HepG2 (cell line): ENCODE measurements at regions not wholly inside any gene's neighbourhood (a gene's known extent, or its start where the extent isn't known, plus 50 kb on each side); places are given as distances from the start of the nearest gene placed in this dataset.

ENCODE experiments used
- ATAC-seq: fragments of 200-7000 bp; cut with Tn5 transposase; 3 replicates; pipeline ENCODE4 v1.9.1; 2020; ENCODE audit warnings: mild to moderate bottlenecking, moderate library complexity
- BruUV-seq: library from RNA; stranded (reverse); fragments of 400-500 nt; replicated peaks from 2 replicates; lab custom pipeline; 2021; lab: Mats Ljungman, UMichigan
- CTCF ChIA-PET: fragments of 300-600 bp; formaldehyde crosslinking; extraction: SDS; loops from one replicate; lab custom pipeline; 2021; ENCODE audit warnings: low total read pairs, inconsistent platforms, low intra/inter-chr PET ratio; lab: Yijun Ruan, JAX
- POLR2A ChIA-PET: fragments of 350-600 bp; sonication (Branson Sonifier 250); formaldehyde crosslinking; loops from one replicate; lab custom pipeline; 2020; ENCODE audit warnings: antibody characterized with exemption, inconsistent platforms; lab: Yijun Ruan, JAX
- DNase-seq: peaks from one replicate; pipeline ENCODE4 v3.0.0-alpha.2; 2015; ENCODE audit warnings: low spot score
- FAIRE-seq: peaks from 3 replicates; lab custom pipeline; 2011; peaks lifted over from hg19 to GRCh38; lab: Jason Lieb, UNC
- H2AFZ ChIP-seq: one replicate; pipeline ENCODE4 v1.6.1; 2011; ENCODE audit warnings: low read length, inconsistent platforms
- H3K27ac ChIP-seq: fragments of 300-600 bp; 3 replicates; pipeline ENCODE4 v1.8.0; 2011; ENCODE audit warnings: mixed run types, mild to moderate bottlenecking, mixed read lengths, low read length, inconsistent platforms; ENCODE audit not compliant: insufficient read depth; ENCODE audit errors: extremely low read length
- H3K27me3 ChIP-seq, 2 experiments: fragments of 200-600 bp in 1 of 2; 2 replicates in 1 of 2; 3 replicates in 1 of 2; pipeline versions ENCODE4 v1.6.0 to v1.8.0; 2011; ENCODE audit warnings: low read length in 2 of 2, mild to moderate bottlenecking in 2 of 2, moderate library complexity in 2 of 2, inconsistent platforms in 1 of 2; ENCODE audit not compliant: insufficient read depth in 2 of 2, control insufficient read depth in 1 of 2
- H3K36me3 ChIP-seq, 2 experiments: fragments of 200-600 bp in 1 of 2; replicated peaks in 1 of 2; 2 replicates in 1 of 2; 3 replicates in 1 of 2; pipeline versions ENCODE4 v1.5.1 to v1.8.0; 2011; ENCODE audit warnings: low read length in 2 of 2, inconsistent platforms in 1 of 2; ENCODE audit not compliant: insufficient read depth in 2 of 2, control insufficient read depth in 1 of 2
- H3K4me1 ChIP-seq: 2 replicates; pipeline ENCODE4 v1.5.1; 2012; ENCODE audit warnings: low read length, inconsistent platforms; ENCODE audit not compliant: insufficient read depth
- H3K4me2 ChIP-seq: 2 replicates; pipeline ENCODE4 v1.6.0; 2011; ENCODE audit warnings: low read depth, low read length, inconsistent platforms
- H3K4me3 ChIP-seq, 3 experiments: fragments of 200-600 bp in 1 of 3; sonication (generic), shearing (Covaris generic) in 1 of 3; replicated peaks in 1 of 3; 2 replicates each; pipeline ENCODE4 v1.5.1; 2011 to 2016; ENCODE audit warnings: low read length in 3 of 3, inconsistent platforms in 2 of 3, low read depth in 2 of 3, mild to moderate bottlenecking in 2 of 3, control low read depth in 1 of 3, mixed read lengths in 1 of 3; ENCODE audit not compliant: insufficient read depth in 1 of 3
- H3K79me2 ChIP-seq: one replicate; pipeline ENCODE4 v1.6.1; 2011; ENCODE audit warnings: low read length, inconsistent platforms; ENCODE audit not compliant: insufficient read depth
- H3K9ac ChIP-seq: 2 replicates; pipeline ENCODE4 v1.6.0; 2011; ENCODE audit warnings: mild to moderate bottlenecking, low read depth, low read length, inconsistent platforms; ENCODE audit not compliant: insufficient read depth
- H3K9me3 ChIP-seq: 2 replicates; pipeline ENCODE4 v1.5.1; 2012; ENCODE audit warnings: mild to moderate bottlenecking, low read length
- H4K20me1 ChIP-seq: 2 replicates; pipeline ENCODE4 v1.6.0; 2011; ENCODE audit warnings: inconsistent platforms, mild to moderate bottlenecking, low read length, moderate library complexity; ENCODE audit not compliant: insufficient read depth
- HDAC2 ChIP-seq: sonication (generic); formaldehyde crosslinking; IDR thresholded peaks from 2 replicates; pipeline ENCODE4 v1.4.0; 2020; ENCODE audit warnings: missing genetic modification reagents
- IRF1 ChIP-seq: sonication (generic); formaldehyde crosslinking; IDR thresholded peaks from 2 replicates; pipeline ENCODE4 v1.4.0; 2020; ENCODE audit warnings: low read depth, mild to moderate bottlenecking, missing genetic modification reagents
- JUN ChIP-seq: sonication (generic); formaldehyde crosslinking; IDR thresholded peaks from 2 replicates; pipeline ENCODE4 v1.4.0; 2020; ENCODE audit warnings: mild to moderate bottlenecking, missing genetic modification reagents
- PLRG1 ChIP-seq: fragments of 450-650 bp; conservative IDR thresholded peaks from 2 replicates; pipeline ENCODE4 v1.6.1; 2016
- RCOR2 ChIP-seq: IDR thresholded peaks from 2 replicates; pipeline ENCODE4 v1.6.1; 2016; ENCODE audit warnings: missing biosample characterization, missing genetic modification reagents
- RFXANK ChIP-seq: IDR thresholded peaks from 2 replicates; pipeline ENCODE4 v1.6.1; 2016
- SMARCC2 ChIP-seq: fragments of 450-650 bp; IDR thresholded peaks from 2 replicates; pipeline ENCODE4 v1.6.1; 2017; ENCODE audit warnings: antibody characterized with exemption, mild to moderate bottlenecking
- SMYD3 ChIP-seq: sonication (generic); formaldehyde crosslinking; IDR thresholded peaks from 2 replicates; pipeline ENCODE4 v1.8.1; 2023; ENCODE audit warnings: mild to moderate bottlenecking, missing genetic modification reagents
- THAP7 ChIP-seq: sonication (generic); formaldehyde crosslinking; IDR thresholded peaks from 2 replicates; pipeline ENCODE4 v1.8.1; 2023; ENCODE audit warnings: mild to moderate bottlenecking, missing genetic modification reagents
- U2AF1 ChIP-seq: fragments of 200-400 bp; formaldehyde crosslinking; optimal IDR thresholded peaks from 2 replicates; pipeline ENCODE3; 2017; ENCODE audit warnings: mild to moderate bottlenecking, low read depth, low read length
- XRCC5 ChIP-seq: fragments of 200-400 bp; formaldehyde crosslinking; optimal IDR thresholded peaks from 2 replicates; pipeline ENCODE3; 2017; ENCODE audit warnings: mild to moderate bottlenecking, low read length
- ZFP36 ChIP-seq: fragments of 150-350 bp; IDR thresholded peaks from 2 replicates; pipeline ENCODE4 v1.6.1; 2018; ENCODE audit warnings: borderline replicate concordance, low read length, low read depth; ENCODE audit not compliant: partially characterized antibody
- ZNF275 ChIP-seq: sonication (generic); formaldehyde crosslinking; IDR thresholded peaks from 2 replicates; pipeline ENCODE4 v1.8.0; 2022; ENCODE audit warnings: missing genetic modification reagents, mild to moderate bottlenecking, inconsistent platforms, borderline replicate concordance
- ZNF296 ChIP-seq: sonication (generic); formaldehyde crosslinking; conservative IDR thresholded peaks from 2 replicates; pipeline ENCODE4 v1.5.0; 2020; ENCODE audit warnings: mild to moderate bottlenecking, missing genetic modification reagents
- ZNF33A ChIP-seq: sonication (generic); formaldehyde crosslinking; IDR thresholded peaks from 2 replicates; pipeline ENCODE4 v1.5.1; 2020; ENCODE audit warnings: missing genetic modification reagents, mild to moderate bottlenecking, moderate library complexity, borderline replicate concordance
- ZNF652 ChIP-seq: IDR thresholded peaks from 2 replicates; pipeline ENCODE4 v1.6.1; 2016; ENCODE audit warnings: low read depth, borderline replicate concordance
- ZNF720 ChIP-seq: sonication (generic); formaldehyde crosslinking; IDR thresholded peaks from 2 replicates; pipeline ENCODE4 v1.4.0; 2020; ENCODE audit warnings: missing genetic modification reagents
- ZNF772 ChIP-seq: sonication (generic); formaldehyde crosslinking; IDR thresholded peaks from 2 replicates; pipeline ENCODE4 v1.5.0; 2020; ENCODE audit warnings: mild to moderate bottlenecking, missing genetic modification reagents
- ZNF850 ChIP-seq: sonication (generic); formaldehyde crosslinking; conservative IDR thresholded peaks from 2 replicates; pipeline ENCODE4 v1.9.0; 2021; ENCODE audit warnings: mild to moderate bottlenecking, missing genetic modification reagents
- WGBS: methylation state at CpG from one replicate; pipeline ENCODE4 v1.1.6; 2017; ENCODE audit warnings: low lambda C conversion rate; 5-methylcytosine and 5-hydroxymethylcytosine counted together
- in situ Hi-C: cut with HindIII; loops from 2 replicates; pipeline ENCODE4 v1.10.0; 2017; ENCODE audit warnings: low pct_unique_long_range_greater_than_20kb; ENCODE audit not compliant: extremely low pct_ligation_motif_present
- intact Hi-C: fragments of 100-400 bp; cut with micrococcal nuclease; formaldehyde crosslinking; loops from one replicate; pipeline ENCODE4 v1.10.0; 2022; ENCODE audit not compliant: unreplicated experiment

GRCh38 chr14:36014236-36014635 lies 162.3 kb downstream of the PTCSC3 start:
- Histone ChIP-seq H4K20me1 (no peaks in the 10 kb centered on the region), H3K4me3 (no peak overlapping the region), H3K79me2 (no peaks in the 10 kb centered on the region), H3K4me1 (no peaks in the 10 kb centered on the region), H3K9ac (no peak overlapping the region), H3K27me3 (peaks cover 0 to 3% of the 10 kb centered on the region in 2 experiments; a peak in 3 of 5 replicates), H3K27ac (no peak overlapping the region), H3K4me2 (no peak overlapping the region), H3K36me3 (no peaks in the 10 kb centered on the region), H2AFZ (no peak overlapping the region), H3K9me3 (no peaks in the 10 kb centered on the region)
- DNase-seq (no peak), ATAC-seq (no peak), FAIRE-seq (no peak)
- WGBS, result 58% methylated on average over 9 of the region's 9 CpGs
- in situ Hi-C loops (no loop called here), intact Hi-C loops (no loop called here)
- ChIA-PET POLR2A (no interaction called here), CTCF (no interaction called here)
- BruUV-seq, result no TSS peak
- no peak for TF ChIP-seq ZNF33A (CRISPR knock-in tag)
- no peak for TF ChIP-seq IRF1 (CRISPR knock-in tag)
- no peak for TF ChIP-seq ZNF296 (CRISPR knock-in tag)
- no peak for TF ChIP-seq SMYD3 (CRISPR knock-in tag)
- TF ChIP-seq ZNF652 (CRISPR knock-in tag), result no peak
- TF ChIP-seq XRCC5, result no peak
- no peak for TF ChIP-seq SMARCC2
- TF ChIP-seq ZNF720, result no peak
- TF ChIP-seq, all 625 proteins: peak for 0

- DNase-seq, result no peak
- no peak; the same call in 2 of the 3 replicates for ATAC-seq
- Histone ChIP-seq H3K4me3 (no peak overlapping the region), H3K4me2 (no peak overlapping the region), H3K9ac (no peak overlapping the region), H4K20me1 (no peaks in the 10 kb centered on the region), H3K36me3 (no peaks in the 10 kb centered on the region), H3K4me1 (no peaks in the 10 kb centered on the region), H3K27me3 (peaks cover 0 to 3% of the 10 kb centered on the region in 2 experiments; a peak in 3 of 5 replicates), H3K79me2 (no peaks in the 10 kb centered on the region), H3K27ac (no peak overlapping the region), H2AFZ (no peak overlapping the region), H3K9me3 (no peaks in the 10 kb centered on the region)
- in situ Hi-C loops, result no loop called here
- intact Hi-C loops, result no loop called here
- ChIA-PET POLR2A (no interaction called here), CTCF (no interaction called here)
- FAIRE-seq, result no peak
- 29% methylated on average over 3 of the region's 3 CpGs for WGBS
- BruUV-seq, result no TSS peak
- TF ChIP-seq ZNF850 (CRISPR knock-in tag) (no peak), PLRG1 (no peak), ZNF275 (CRISPR knock-in tag) (no peak), ZFP36 (no peak), U2AF1 (no peak), HDAC2 (CRISPR knock-in tag) (no peak), THAP7 (no peak), RCOR2 (CRISPR knock-in tag) (no peak), RFXANK (CRISPR knock-in tag) (no peak), ZNF772 (no peak), JUN (CRISPR knock-in tag) (no peak)
Measured at GRCh38 chr14:36013483-36013882, 163.0 kb downstream of the PTCSC3 start.
